ENCODE measurements at regions not wholly inside any gene's neighbourhood (a gene's known extent, or its start where the extent isn't known, plus 50 kb on each side); places are given as distances from the start of the nearest gene placed in this dataset.
"Not testable (repeated sequence)": the region's sequence is repeated elsewhere in the genome, so short reads cannot be mapped to it uniquely, and the experiment has no call there.

- TF ChIP-seq FOXP1 (CRISPR knock-in tag; IDR thresholded peaks at IDR 0.05; ENCODE audit: borderline replicate concordance): no peak
- no peak for TF ChIP-seq STAT6 (CRISPR knock-in tag; conservative IDR thresholded peaks at IDR 0.05; ENCODE audit: low read depth)
- no peak for TF ChIP-seq ZNF317 (CRISPR knock-in tag; IDR thresholded peaks at IDR 0.05; ENCODE audit: borderline replicate concordance, low read depth)
- no peak for TF ChIP-seq RORB (CRISPR knock-in tag; IDR thresholded peaks at IDR 0.05)
- TF ChIP-seq, protein P1, sequence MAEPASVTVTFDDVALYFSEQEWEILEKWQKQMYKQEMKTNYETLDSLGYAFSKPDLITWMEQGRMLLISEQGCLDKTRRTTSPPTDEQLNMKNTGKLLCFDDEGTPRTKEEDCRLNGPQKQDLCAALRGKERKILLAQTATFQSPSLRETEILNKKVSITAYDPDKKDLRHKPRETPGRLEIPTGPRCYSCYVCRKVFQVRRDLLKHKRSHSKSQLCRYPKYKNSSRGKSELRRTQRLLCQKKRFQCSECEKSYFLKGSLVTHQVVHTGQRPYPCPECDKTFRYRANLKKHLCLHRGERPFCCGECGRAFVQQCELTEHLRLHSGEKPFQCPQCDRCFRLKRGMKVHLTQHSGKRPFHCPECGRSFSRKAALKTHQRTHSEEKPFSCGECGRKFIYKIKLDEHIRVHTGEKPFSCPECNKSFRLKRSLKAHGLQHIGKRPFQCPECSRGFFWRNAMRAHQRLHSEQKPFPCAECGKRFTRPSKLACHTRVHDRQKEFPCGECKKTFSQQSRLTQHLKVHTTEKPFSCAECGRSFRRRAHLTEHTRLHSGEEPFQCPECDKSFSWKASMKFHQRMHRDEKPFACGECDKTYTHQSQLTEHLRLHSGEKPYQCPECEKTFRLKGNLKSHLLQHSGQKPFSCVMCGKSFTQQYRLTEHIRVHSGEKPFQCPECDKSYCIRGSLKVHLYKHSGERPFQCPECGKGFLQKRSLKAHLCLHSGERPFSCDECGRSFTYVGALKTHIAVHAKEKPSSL (CRISPR knock-in tag; conservative IDR thresholded peaks at IDR 0.05): no peak
- TF ChIP-seq, protein P2, sequence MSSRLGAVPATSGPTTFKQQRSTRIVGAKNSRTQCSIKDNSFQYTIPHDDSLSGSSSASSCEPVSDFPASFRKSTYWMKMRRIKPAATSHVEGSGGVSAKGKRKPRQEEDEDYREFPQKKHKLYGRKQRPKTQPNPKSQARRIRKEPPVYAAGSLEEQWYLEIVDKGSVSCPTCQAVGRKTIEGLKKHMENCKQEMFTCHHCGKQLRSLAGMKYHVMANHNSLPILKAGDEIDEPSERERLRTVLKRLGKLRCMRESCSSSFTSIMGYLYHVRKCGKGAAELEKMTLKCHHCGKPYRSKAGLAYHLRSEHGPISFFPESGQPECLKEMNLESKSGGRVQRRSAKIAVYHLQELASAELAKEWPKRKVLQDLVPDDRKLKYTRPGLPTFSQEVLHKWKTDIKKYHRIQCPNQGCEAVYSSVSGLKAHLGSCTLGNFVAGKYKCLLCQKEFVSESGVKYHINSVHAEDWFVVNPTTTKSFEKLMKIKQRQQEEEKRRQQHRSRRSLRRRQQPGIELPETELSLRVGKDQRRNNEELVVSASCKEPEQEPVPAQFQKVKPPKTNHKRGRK (CRISPR knock-in tag; IDR thresholded peaks at IDR 0.05; ENCODE audit: borderline replicate concordance): no peak
- no peak for TF ChIP-seq NR1H2 (CRISPR knock-in tag; IDR thresholded peaks at IDR 0.05)
- TF ChIP-seq TEAD1 (CRISPR knock-in tag; IDR thresholded peaks at IDR 0.05): no peak
- TF ChIP-seq, protein P3, sequence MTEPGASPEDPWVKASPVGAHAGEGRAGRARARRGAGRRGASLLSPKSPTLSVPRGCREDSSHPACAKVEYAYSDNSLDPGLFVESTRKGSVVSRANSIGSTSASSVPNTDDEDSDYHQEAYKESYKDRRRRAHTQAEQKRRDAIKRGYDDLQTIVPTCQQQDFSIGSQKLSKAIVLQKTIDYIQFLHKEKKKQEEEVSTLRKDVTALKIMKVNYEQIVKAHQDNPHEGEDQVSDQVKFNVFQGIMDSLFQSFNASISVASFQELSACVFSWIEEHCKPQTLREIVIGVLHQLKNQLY (CRISPR knock-in tag; IDR thresholded peaks at IDR 0.05): no peak
- TF ChIP-seq FOXK1 (CRISPR knock-in tag; IDR thresholded peaks at IDR 0.05): no peak
- TF ChIP-seq GTF2I (CRISPR knock-in tag; conservative IDR thresholded peaks at IDR 0.05): no peak
- no peak for TF ChIP-seq CREB1 (CRISPR knock-in tag; IDR thresholded peaks at IDR 0.05)
- no peak for TF ChIP-seq TP53 (CRISPR knock-in tag; IDR thresholded peaks at IDR 0.05)
- no peak for TF ChIP-seq ATF1 (CRISPR knock-in tag; IDR thresholded peaks at IDR 0.05)
- TF ChIP-seq NR3C1 (CRISPR knock-in tag; conservative IDR thresholded peaks at IDR 0.05; ENCODE audit: low read depth): no peak
- TF ChIP-seq, protein P4, sequence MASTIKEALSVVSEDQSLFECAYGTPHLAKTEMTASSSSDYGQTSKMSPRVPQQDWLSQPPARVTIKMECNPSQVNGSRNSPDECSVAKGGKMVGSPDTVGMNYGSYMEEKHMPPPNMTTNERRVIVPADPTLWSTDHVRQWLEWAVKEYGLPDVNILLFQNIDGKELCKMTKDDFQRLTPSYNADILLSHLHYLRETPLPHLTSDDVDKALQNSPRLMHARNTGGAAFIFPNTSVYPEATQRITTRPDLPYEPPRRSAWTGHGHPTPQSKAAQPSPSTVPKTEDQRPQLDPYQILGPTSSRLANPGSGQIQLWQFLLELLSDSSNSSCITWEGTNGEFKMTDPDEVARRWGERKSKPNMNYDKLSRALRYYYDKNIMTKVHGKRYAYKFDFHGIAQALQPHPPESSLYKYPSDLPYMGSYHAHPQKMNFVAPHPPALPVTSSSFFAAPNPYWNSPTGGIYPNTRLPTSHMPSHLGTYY (CRISPR knock-in tag; IDR thresholded peaks at IDR 0.05): no peak
- TF ChIP-seq ATF2 (CRISPR knock-in tag; IDR thresholded peaks at IDR 0.05; ENCODE audit: borderline replicate concordance, low read depth): no peak
- peaks cover 3% of the 10 kb centered on the region; the same call in 1 of the 2 replicates for H3K27me3 Mint-ChIP-seq (ENCODE audit: low read depth)
- H3K4me3 Mint-ChIP-seq: no peak overlapping the region
- ATAC-seq (no peak), DNase-seq (ENCODE audit: low spot score) (no peak)
- CTCF ChIA-PET: no interaction called here
- peaks cover 16% of the 10 kb centered on the region for H3K9me3 Mint-ChIP-seq
- POLR2A ChIA-PET: no interaction called here
- H3K36me3 Mint-ChIP-seq: peaks cover 8% of the 10 kb centered on the region; the same call in 1 of the 2 replicates
- no peak overlapping the region for H3K27ac Mint-ChIP-seq
- H3K4me1 Mint-ChIP-seq: no peaks in the 10 kb centered on the region
These were observed 468.2 kb downstream of the XYLT1 start for GRCh38 chr16:17002565-17002964.

DNA sequence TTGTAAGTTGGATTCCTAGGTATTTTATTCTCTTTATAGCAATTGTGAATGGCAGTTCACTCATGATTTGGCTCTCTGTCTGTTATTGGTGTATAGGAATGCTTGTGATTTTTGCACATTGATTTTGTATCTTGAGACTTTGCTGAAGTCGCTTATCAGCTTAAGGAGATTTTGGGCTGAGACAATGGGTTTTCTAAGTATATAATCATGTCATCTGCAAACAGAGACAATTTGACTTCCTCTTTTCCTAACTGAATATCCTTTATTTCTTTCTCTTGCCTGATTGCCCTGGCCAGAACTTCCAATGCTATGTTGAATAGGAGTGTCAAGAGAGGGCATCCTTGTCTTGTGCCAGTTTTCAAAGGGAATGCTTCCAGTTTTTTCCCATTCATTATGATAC is 464.8 kb downstream of the XYLT1 start:
- ATAC-seq; H3K36me3 Mint-ChIP-seq; DNase-seq (ENCODE audit: low spot score); H3K4me1 Mint-ChIP-seq; H3K4me3 Mint-ChIP-seq; H3K27me3 Mint-ChIP-seq (ENCODE audit: low read depth); H3K27ac Mint-ChIP-seq; POLR2A ChIA-PET: not testable (repeated sequence)
- peaks cover 25% of the 10 kb centered on the region for H3K9me3 Mint-ChIP-seq
- CTCF ChIA-PET: interaction anchor here (0.6 kb wide), 1 partner anchor 15 kb away, joined by 3 read pairs; no protein-coding TSS in a partner anchor

All from WTC11 (cell line).